ENCODE measurements at regions not wholly inside any gene's neighbourhood (a gene's known extent, or its start where the extent isn't known, plus 50 kb on each side); places are given as distances from the start of the nearest gene placed in this dataset.

GRCh38 chr15:70427167-70428120, 329.7 kb upstream of the TLE3 start:
- Mint-ChIP-seq H3K36me3 (no peaks in the 10 kb centered on the region), H3K4me3 (no peak overlapping the region), H3K27ac (no peak overlapping the region), H3K27me3 (peaks cover 24% of the 10 kb centered on the region), H3K4me1 (ENCODE audit: unreplicated experiment) (peaks cover 12% of the 10 kb centered on the region), H3K9me3 (peaks cover 5% of the 10 kb centered on the region)
- TF ChIP-seq CTCF (conservative IDR thresholded peaks at IDR 0.05): peak; percentile 33
- DNase-seq (ENCODE audit: extremely low spot score, unreplicated experiment): no peak

- peaks cover 9% of the 10 kb centered on the region for H3K4me1 Mint-ChIP-seq (ENCODE audit: unreplicated experiment)
- H3K36me3 Mint-ChIP-seq: no peaks in the 10 kb centered on the region
These were observed 328.5 kb upstream of the TLE3 start for GRCh38 chr15:70426096-70426821.

GRCh38 chr15:70424937-70425411, 327.3 kb upstream of the TLE3 start:
- DNase-seq (ENCODE audit: extremely low spot score, unreplicated experiment): no peak
- peaks cover 5% of the 10 kb centered on the region for H3K9me3 Mint-ChIP-seq
- peaks cover 20% of the 10 kb centered on the region for H3K4me1 Mint-ChIP-seq (ENCODE audit: unreplicated experiment)
- H3K27ac Mint-ChIP-seq: no peak overlapping the region
- TF ChIP-seq CTCF (conservative IDR thresholded peaks at IDR 0.05): no peak
- peaks cover 35% of the 10 kb centered on the region for H3K27me3 Mint-ChIP-seq
- no peak overlapping the region for H3K4me3 Mint-ChIP-seq
- no peaks in the 10 kb centered on the region for H3K36me3 Mint-ChIP-seq

More at GRCh38 chr15:70426096-70426821, 328.5 kb upstream of the TLE3 start:
- Mint-ChIP-seq H3K4me3 (no peak overlapping the region), H3K9me3 (peaks cover 5% of the 10 kb centered on the region), H3K27ac (no peak overlapping the region), H3K27me3 (peaks cover 32% of the 10 kb centered on the region)
- DNase-seq (ENCODE audit: extremely low spot score, unreplicated experiment): no peak
- TF ChIP-seq CTCF (conservative IDR thresholded peaks at IDR 0.05): no peak

GRCh38 chr15:70423267-70423666, 325.6 kb upstream of the TLE3 start:
- H3K4me3 Mint-ChIP-seq: no peak overlapping the region
- peaks cover 20% of the 10 kb centered on the region for H3K4me1 Mint-ChIP-seq (ENCODE audit: unreplicated experiment)
- H3K36me3 Mint-ChIP-seq: no peaks in the 10 kb centered on the region
- no peak overlapping the region for H3K27ac Mint-ChIP-seq
- no peaks in the 10 kb centered on the region for H3K9me3 Mint-ChIP-seq
- peaks cover 46% of the 10 kb centered on the region for H3K27me3 Mint-ChIP-seq
- no peak for TF ChIP-seq CTCF (conservative IDR thresholded peaks at IDR 0.05)
- DNase-seq (ENCODE audit: extremely low spot score, unreplicated experiment): no peak

- no peak overlapping the region for H3K4me3 Mint-ChIP-seq
- DNase-seq (ENCODE audit: extremely low spot score, unreplicated experiment): no peak
- no peaks in the 10 kb centered on the region for H3K36me3 Mint-ChIP-seq
- no peak overlapping the region for H3K27ac Mint-ChIP-seq
- TF ChIP-seq CTCF (conservative IDR thresholded peaks at IDR 0.05): no peak
- peaks cover 20% of the 10 kb centered on the region for H3K4me1 Mint-ChIP-seq (ENCODE audit: unreplicated experiment)
- peaks cover 55% of the 10 kb centered on the region for H3K27me3 Mint-ChIP-seq
- H3K9me3 Mint-ChIP-seq: no peaks in the 10 kb centered on the region
These were observed 324.6 kb upstream of the TLE3 start for GRCh38 chr15:70422342-70422741.
